Loucy (cell line): ENCODE measurements at regions not wholly inside any gene's neighbourhood (a gene's known extent, or its start where the extent isn't known, plus 50 kb on each side); places are given as distances from the start of the nearest gene placed in this dataset.

ENCODE experiments used
- H2AFZ ChIP-seq: fragments of 200-600 bp; sonication (generic); 2 replicates; pipeline ENCODE4 v1.6.0; 2016; ENCODE audit warnings: antibody characterized with exemption, mild to moderate bottlenecking, low read length, moderate library complexity
- H3F3A ChIP-seq: fragments of 200-600 bp; 2 replicates; pipeline ENCODE4 v1.6.0; 2016; ENCODE audit warnings: antibody characterized with exemption, low read depth, mild to moderate bottlenecking
- H3K27me3 ChIP-seq: fragments of 200-600 bp; sonication (generic); 2 replicates; pipeline ENCODE4 v1.6.1; 2014; ENCODE audit warnings: low read length, mild to moderate bottlenecking; ENCODE audit not compliant: insufficient read depth, poor library complexity, severe bottlenecking
- H3K36me3 ChIP-seq: fragments of 200-600 bp; sonication (generic); 2 replicates; pipeline ENCODE4 v1.6.1; 2016; ENCODE audit warnings: low read length; ENCODE audit not compliant: insufficient read depth
- H3K4me1 ChIP-seq: fragments of 200-600 bp; sonication (generic); 2 replicates; pipeline ENCODE4 v1.5.1; 2014; ENCODE audit warnings: low read length, mild to moderate bottlenecking; ENCODE audit not compliant: insufficient read depth, poor library complexity, severe bottlenecking
- H3K4me2 ChIP-seq: fragments of 200-600 bp; sonication (generic); 2 replicates; pipeline ENCODE4 v1.6.0; 2014; ENCODE audit warnings: antibody characterized with exemption, low read length, low read depth, mild to moderate bottlenecking; ENCODE audit not compliant: poor library complexity, severe bottlenecking
- H3K4me3 ChIP-seq: fragments of 200-600 bp; sonication (generic); 2 replicates; pipeline ENCODE4 v1.5.1; 2014; ENCODE audit warnings: low read length, mild to moderate bottlenecking, mixed read lengths; ENCODE audit not compliant: poor library complexity, severe bottlenecking
- H3K79me2 ChIP-seq: fragments of 200-600 bp; sonication (generic); 2 replicates; pipeline ENCODE4 v1.6.1; 2014; ENCODE audit warnings: low read length; ENCODE audit not compliant: insufficient read depth
- H3K9ac ChIP-seq: fragments of 200-600 bp; sonication (generic); 2 replicates; pipeline ENCODE4 v1.6.0; 2014; ENCODE audit warnings: mild to moderate bottlenecking, low read depth, low read length, moderate library complexity; ENCODE audit not compliant: poor library complexity, severe bottlenecking
- H3K9me2 ChIP-seq: fragments of 200-600 bp; sonication (generic); replicated peaks from 2 replicates; pipeline ENCODE4 v1.6.1; 2016; ENCODE audit warnings: low read depth, low read length, mixed read lengths
- H3K9me3 ChIP-seq: fragments of 200-600 bp; sonication (generic); 2 replicates; pipeline ENCODE4 v1.6.1; 2014; ENCODE audit warnings: mild to moderate bottlenecking, antibody characterized with exemption, low read length, low read depth; ENCODE audit not compliant: insufficient read depth
- H4K20me1 ChIP-seq: fragments of 200-600 bp; sonication (generic); 2 replicates; pipeline ENCODE4 v1.6.0; 2014; ENCODE audit warnings: antibody characterized with exemption, low read length, mild to moderate bottlenecking; ENCODE audit not compliant: insufficient read depth, poor library complexity, severe bottlenecking
- EZH2phosphoT487 ChIP-seq: fragments of 200-600 bp; IDR thresholded peaks from 2 replicates; pipeline ENCODE4 v1.6.1; 2018; ENCODE audit warnings: antibody characterized with exemption, mild to moderate bottlenecking, moderate library complexity, borderline replicate concordance
- TF ChIP-seq, protein P1 (sequence below): fragments of 200-600 bp; sonication (generic); conservative IDR thresholded peaks from 2 replicates; pipeline ENCODE4 v1.5.1; 2014; ENCODE audit warnings: mild to moderate bottlenecking, antibody characterized with exemption, low read length

DNA sequence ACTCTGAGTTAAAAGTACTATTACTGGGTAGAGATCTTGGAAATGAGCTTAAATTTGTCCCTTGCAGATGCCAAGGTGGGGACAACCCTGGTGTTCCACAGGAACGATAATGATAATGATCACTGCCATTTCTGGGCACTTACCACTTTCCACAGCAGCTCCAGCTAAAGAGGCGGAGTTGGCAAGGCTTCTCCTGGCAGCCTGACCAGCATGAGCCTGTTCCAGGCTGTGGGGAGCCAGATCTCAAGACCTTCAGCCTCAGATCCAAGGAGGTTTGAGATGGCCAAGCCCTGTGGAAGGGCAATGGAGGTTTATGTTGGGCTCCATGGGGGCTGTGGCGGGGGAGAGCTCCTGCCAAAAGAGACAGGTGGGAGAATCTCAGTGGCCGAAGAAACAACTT, 244.9 kb upstream of the MVB12B start:
- Histone ChIP-seq H3K9me3 (no peaks in the 10 kb centered on the region), H3K36me3 (no peaks in the 10 kb centered on the region), H3F3A (no peaks in the 10 kb centered on the region), H3K9me2 (no peaks in the 10 kb centered on the region), H3K9ac (no peak overlapping the region), H3K4me3 (no peak overlapping the region), H3K79me2 (no peaks in the 10 kb centered on the region), H4K20me1 (no peaks in the 10 kb centered on the region), H3K4me2 (no peak overlapping the region), H3K4me1 (peaks cover 6% of the 10 kb centered on the region), H3K27me3 (no peaks in the 10 kb centered on the region), H2AFZ (no peak overlapping the region)
- TF ChIP-seq EZH2phosphoT487, result no peak
- TF ChIP-seq, protein P1, sequence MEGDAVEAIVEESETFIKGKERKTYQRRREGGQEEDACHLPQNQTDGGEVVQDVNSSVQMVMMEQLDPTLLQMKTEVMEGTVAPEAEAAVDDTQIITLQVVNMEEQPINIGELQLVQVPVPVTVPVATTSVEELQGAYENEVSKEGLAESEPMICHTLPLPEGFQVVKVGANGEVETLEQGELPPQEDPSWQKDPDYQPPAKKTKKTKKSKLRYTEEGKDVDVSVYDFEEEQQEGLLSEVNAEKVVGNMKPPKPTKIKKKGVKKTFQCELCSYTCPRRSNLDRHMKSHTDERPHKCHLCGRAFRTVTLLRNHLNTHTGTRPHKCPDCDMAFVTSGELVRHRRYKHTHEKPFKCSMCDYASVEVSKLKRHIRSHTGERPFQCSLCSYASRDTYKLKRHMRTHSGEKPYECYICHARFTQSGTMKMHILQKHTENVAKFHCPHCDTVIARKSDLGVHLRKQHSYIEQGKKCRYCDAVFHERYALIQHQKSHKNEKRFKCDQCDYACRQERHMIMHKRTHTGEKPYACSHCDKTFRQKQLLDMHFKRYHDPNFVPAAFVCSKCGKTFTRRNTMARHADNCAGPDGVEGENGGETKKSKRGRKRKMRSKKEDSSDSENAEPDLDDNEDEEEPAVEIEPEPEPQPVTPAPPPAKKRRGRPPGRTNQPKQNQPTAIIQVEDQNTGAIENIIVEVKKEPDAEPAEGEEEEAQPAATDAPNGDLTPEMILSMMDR, result no peak

DNA sequence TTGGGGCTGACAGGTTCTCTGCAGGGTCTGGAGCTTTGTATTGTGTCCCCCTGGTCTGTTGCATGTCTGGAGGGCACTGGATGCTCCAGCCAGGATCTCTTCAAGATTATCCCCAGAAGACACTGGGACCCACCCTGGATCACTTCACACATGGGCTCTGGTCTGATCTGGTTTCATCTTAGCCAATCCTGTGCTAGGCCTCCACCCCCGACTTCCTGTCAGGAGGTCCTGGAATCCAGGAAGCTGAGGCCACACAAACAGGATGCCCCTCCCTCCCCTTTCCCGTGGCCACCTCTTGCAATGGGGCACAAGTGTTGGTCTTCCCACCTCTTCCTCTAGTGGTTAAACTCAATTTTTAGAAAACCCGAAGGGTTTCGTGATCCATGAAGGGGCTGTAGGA, 242.6 kb upstream of the MVB12B start:
- Histone ChIP-seq H3K4me3 (no peak overlapping the region), H3K4me1 (peaks cover 6% of the 10 kb centered on the region), H3K36me3 (no peaks in the 10 kb centered on the region), H3K9ac (no peak overlapping the region), H4K20me1 (no peaks in the 10 kb centered on the region), H3F3A (no peaks in the 10 kb centered on the region), H3K9me3 (no peaks in the 10 kb centered on the region), H3K79me2 (no peaks in the 10 kb centered on the region), H3K4me2 (no peak overlapping the region), H3K27me3 (no peaks in the 10 kb centered on the region), H2AFZ (no peak overlapping the region), H3K9me2 (no peaks in the 10 kb centered on the region)
- no peak for TF ChIP-seq EZH2phosphoT487
- TF ChIP-seq, protein P1, result no peak

DNA sequence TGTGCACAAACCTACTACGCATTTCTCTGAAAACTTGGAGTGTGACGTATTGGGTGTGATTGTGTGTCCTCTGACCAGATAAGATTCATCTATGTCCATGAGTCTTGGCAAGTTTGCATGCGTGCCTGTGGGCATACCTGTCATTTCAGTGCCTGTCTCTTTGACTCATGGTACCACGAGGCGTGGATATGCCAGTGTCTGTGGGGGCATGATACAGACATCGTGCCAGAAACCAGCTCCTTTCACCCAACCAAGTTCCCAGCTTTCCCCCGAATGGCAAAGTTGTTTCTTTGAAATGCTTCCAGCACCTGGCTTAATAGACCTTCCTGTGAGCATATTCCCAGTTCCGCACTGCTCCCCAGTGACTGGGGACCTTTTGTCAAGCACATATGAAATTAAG, 241.9 kb upstream of the MVB12B start:
- no peaks in the 10 kb centered on the region for H4K20me1 ChIP-seq
- H3F3A ChIP-seq, result no peaks in the 10 kb centered on the region
- no peaks in the 10 kb centered on the region for H3K27me3 ChIP-seq
- H3K4me3 ChIP-seq, result no peak overlapping the region
- no peak for TF ChIP-seq EZH2phosphoT487
- TF ChIP-seq, protein P1, result no peak
- no peaks in the 10 kb centered on the region for H3K79me2 ChIP-seq
- H3K4me1 ChIP-seq, result peaks cover 6% of the 10 kb centered on the region
- H3K9me2 ChIP-seq, result no peaks in the 10 kb centered on the region
- H3K36me3 ChIP-seq, result no peaks in the 10 kb centered on the region
- H3K4me2 ChIP-seq, result no peak overlapping the region
- H3K9ac ChIP-seq, result no peak overlapping the region
- no peak overlapping the region for H2AFZ ChIP-seq
- no peaks in the 10 kb centered on the region for H3K9me3 ChIP-seq
